ENCODE measurements at regions not wholly inside any gene's neighbourhood (a gene's known extent, or its start where the extent isn't known, plus 50 kb on each side); places are given as distances from the start of the nearest gene placed in this dataset.

DNA sequence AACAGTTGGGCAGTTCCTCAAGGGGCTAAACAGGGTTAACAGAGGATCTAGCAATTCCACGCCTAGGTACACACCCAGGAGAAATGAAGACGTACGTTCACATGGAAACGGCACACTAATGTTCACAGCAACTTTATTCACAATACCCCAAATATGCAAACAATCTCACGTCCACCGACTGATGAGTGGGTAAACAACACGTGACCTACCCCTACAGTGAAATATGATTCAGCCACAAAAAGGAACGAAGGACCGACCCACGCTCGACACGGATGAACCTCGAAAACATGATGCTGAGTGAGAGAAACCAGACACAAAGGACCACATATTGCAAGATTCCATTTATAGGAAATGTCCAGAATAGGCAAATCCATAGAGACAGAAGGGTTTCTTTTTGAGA, 112.7 kb downstream of the NCOR2 start:
- Histone ChIP-seq H2BK5ac (ENCODE audit: low read depth, low read length, poor library complexity, severe bottlenecking) (no peak overlapping the region), H3K4me3 (ENCODE audit: insufficient read depth, low read depth, low read length) (no peak overlapping the region), H2AFZ (replicated peaks; ENCODE audit: low read length, poor library complexity) (no peak overlapping the region), H3K79me1 (ENCODE audit: low read depth in 1 of 2, low read length in 2 of 2) (peaks cover 11 to 72% of the 10 kb centered on the region in 2 experiments), H2BK20ac (ENCODE audit: low read depth, low read length) (no peak overlapping the region), H3K36me3 (ENCODE audit: control insufficient read depth, insufficient read depth, low read length) (peaks cover 36% of the 10 kb centered on the region), H3K14ac (replicated peaks; ENCODE audit: low read depth, low read length) (peak overlapping the region; percentile 3; the same call in 1 of the 2 replicates), H3K23ac (ENCODE audit: low read depth, low read length) (no peak overlapping the region), H3K27me3 (ENCODE audit: control insufficient read depth, insufficient read depth, low read length) (no peaks in the 10 kb centered on the region), H3K9me1 (ENCODE audit: insufficient read depth, low read length) (peaks cover 9% of the 10 kb centered on the region), H4K20me1 (ENCODE audit: insufficient read depth, low read length) (peaks cover 50% of the 10 kb centered on the region), H2AK5ac (ENCODE audit: low read depth, low read length) (peak overlapping the region; percentile 66), H3K18ac (ENCODE audit: low read depth, low read length) (no peak overlapping the region), H2AK9ac (replicated peaks; ENCODE audit: low read depth, low read length, poor library complexity) (peak overlapping the region; percentile 69), H3K27ac (ENCODE audit: insufficient read depth, low read length) (no peak overlapping the region), H3K4ac (ENCODE audit: low read depth, low read length) (no peak overlapping the region), H4K91ac (ENCODE audit: insufficient read depth, low read depth, low read length) (no peak overlapping the region), H3K9me3 (ENCODE audit: control insufficient read depth, insufficient read depth, low read length) (no peaks in the 10 kb centered on the region), H4K5ac (ENCODE audit: low read depth, low read length) (no peak overlapping the region), H3K4me2 (ENCODE audit: low read depth, low read length) (no peak overlapping the region), H3K56ac (ENCODE audit: extremely low read depth, insufficient read depth, low read length) (no peak overlapping the region), H3K9ac (ENCODE audit: low read depth, low read length) (no peak overlapping the region), H4K8ac (ENCODE audit: low read depth in 2 of 2, low read length in 2 of 2) (no peak overlapping the region; a peak in 1 of 4 replicates), H3K4me1 (ENCODE audit: control insufficient read depth, insufficient read depth, low read length) (peaks cover 18% of the 10 kb centered on the region), H2BK120ac (ENCODE audit: low read depth, low read length) (no peak overlapping the region; the same call in 1 of the 2 replicates), H2BK15ac (ENCODE audit: low read depth, low read length) (no peak overlapping the region; the same call in 2 of the 3 replicates)
- intact Hi-C loops (cut with micrococcal nuclease) (no loop called here), dilution Hi-C loops (cut with HindIII; ENCODE audit: low sequenced_read_pairs, unreplicated experiment) (no loop called here), in situ Hi-C loops (cut with MboI; ENCODE audit: low sequenced_read_pairs) (no loop called here)
- ATAC-seq (ENCODE audit: low read depth) (no peak), DNase-seq (no peak)
- TF ChIP-seq ELK1 (IDR thresholded peaks at IDR 0.05; ENCODE audit: borderline replicate concordance, low read depth, low read length): no peak
- no peak for TF ChIP-seq FOS (IDR thresholded peaks at IDR 0.05; ENCODE audit: low read depth, low read length)
- no peak for TF ChIP-seq CHD1 (IDR thresholded peaks at IDR 0.05; ENCODE audit: low read depth, low read length)
- no peak for TF ChIP-seq NFE2L2 (IDR thresholded peaks at IDR 0.05; ENCODE audit: low read depth, low read length)
- no peak for TF ChIP-seq USF2 (IDR thresholded peaks at IDR 0.05; ENCODE audit: low read depth, low read length)
- no peak for TF ChIP-seq RFX5 (IDR thresholded peaks at IDR 0.05; ENCODE audit: low read depth, low read length)
- no peak for TF ChIP-seq CEBPB (IDR thresholded peaks at IDR 0.05; ENCODE audit: low read depth, low read length)
- no peak for TF ChIP-seq SMC3 (IDR thresholded peaks at IDR 0.05; ENCODE audit: low read depth, low read length)
- TF ChIP-seq MAFK (IDR thresholded peaks at IDR 0.05; ENCODE audit: low read depth, low read length): no peak
- no peak for TF ChIP-seq RCOR1 (IDR thresholded peaks at IDR 0.05; ENCODE audit: insufficient replicate concordance, low read length)
- TF ChIP-seq RAD21 (IDR thresholded peaks at IDR 0.05; ENCODE audit: low read length): no peak
- TF ChIP-seq POLR2A (IDR thresholded peaks at IDR 0.05; ENCODE audit: low read depth, low read length): no peak
- TF ChIP-seq MXI1 (IDR thresholded peaks at IDR 0.05; ENCODE audit: borderline replicate concordance, low read depth, low read length): no peak
- TF ChIP-seq BHLHE40 (IDR thresholded peaks at IDR 0.05; ENCODE audit: low read depth, low read length): no peak
- TF ChIP-seq MAZ (IDR thresholded peaks at IDR 0.05; ENCODE audit: borderline replicate concordance, low read depth, low read length): no peak
- TF ChIP-seq, protein P1, sequence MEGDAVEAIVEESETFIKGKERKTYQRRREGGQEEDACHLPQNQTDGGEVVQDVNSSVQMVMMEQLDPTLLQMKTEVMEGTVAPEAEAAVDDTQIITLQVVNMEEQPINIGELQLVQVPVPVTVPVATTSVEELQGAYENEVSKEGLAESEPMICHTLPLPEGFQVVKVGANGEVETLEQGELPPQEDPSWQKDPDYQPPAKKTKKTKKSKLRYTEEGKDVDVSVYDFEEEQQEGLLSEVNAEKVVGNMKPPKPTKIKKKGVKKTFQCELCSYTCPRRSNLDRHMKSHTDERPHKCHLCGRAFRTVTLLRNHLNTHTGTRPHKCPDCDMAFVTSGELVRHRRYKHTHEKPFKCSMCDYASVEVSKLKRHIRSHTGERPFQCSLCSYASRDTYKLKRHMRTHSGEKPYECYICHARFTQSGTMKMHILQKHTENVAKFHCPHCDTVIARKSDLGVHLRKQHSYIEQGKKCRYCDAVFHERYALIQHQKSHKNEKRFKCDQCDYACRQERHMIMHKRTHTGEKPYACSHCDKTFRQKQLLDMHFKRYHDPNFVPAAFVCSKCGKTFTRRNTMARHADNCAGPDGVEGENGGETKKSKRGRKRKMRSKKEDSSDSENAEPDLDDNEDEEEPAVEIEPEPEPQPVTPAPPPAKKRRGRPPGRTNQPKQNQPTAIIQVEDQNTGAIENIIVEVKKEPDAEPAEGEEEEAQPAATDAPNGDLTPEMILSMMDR (conservative IDR thresholded peaks at IDR 0.05; ENCODE audit: low read depth, low read length): no peak
- no TSS peak for BruUV-seq (replicated peaks)
- POLR2A ChIA-PET (ENCODE audit: unreplicated experiment): no interaction called here
- WGBS, 2 experiments (ENCODE audit: extremely low coverage in 2 of 2, insufficient read length in 1 of 2): 89% methylated on average over 4 of the region's 13 CpGs; no CpG with 5 or more reads in 1 of the 2 experiments
- CTCF ChIA-PET: no interaction called here

All from IMR-90 (cell line).